ENCODE measurements at regions not wholly inside any gene's neighbourhood (a gene's known extent, or its start where the extent isn't known, plus 50 kb on each side); places are given as distances from the start of the nearest gene placed in this dataset.

GRCh38 chr3:176513604-176514003 is 683.7 kb downstream of the TBL1XR1 start:
- no peak overlapping the region for H3K4me3 ChIP-seq (ENCODE audit: low read depth, low read length)
- no peak for TF ChIP-seq CTCF (IDR thresholded peaks at IDR 0.05; ENCODE audit: low read depth, low read length, missing control alignments)
- DNase-seq (ENCODE audit: low read depth), result no peak

- no peak for TF ChIP-seq CTCF (IDR thresholded peaks at IDR 0.05; ENCODE audit: low read depth, low read length, missing control alignments)
- DNase-seq (ENCODE audit: low read depth), result no peak
- no peak overlapping the region for H3K4me3 ChIP-seq (ENCODE audit: low read depth, low read length)
Observed at GRCh38 chr3:176512037-176512436, 685.2 kb downstream of the TBL1XR1 start.

- H3K4me3 ChIP-seq (ENCODE audit: low read depth, low read length), result no peak overlapping the region
- no peak for TF ChIP-seq CTCF (IDR thresholded peaks at IDR 0.05; ENCODE audit: low read depth, low read length, missing control alignments)
- no peak for DNase-seq (ENCODE audit: low read depth)
Observed at GRCh38 chr3:176510097-176510496, 687.2 kb downstream of the TBL1XR1 start.

GRCh38 chr3:176505878-176506621 is 691.2 kb downstream of the TBL1XR1 start:
- no peak overlapping the region for H3K4me3 ChIP-seq (ENCODE audit: low read depth, low read length)
- no peak for TF ChIP-seq CTCF (IDR thresholded peaks at IDR 0.05; ENCODE audit: low read depth, low read length, missing control alignments)
- no peak for DNase-seq (ENCODE audit: low read depth)

- H3K4me3 ChIP-seq (ENCODE audit: low read depth, low read length), result no peak overlapping the region
- DNase-seq (ENCODE audit: low read depth), result no peak
- no peak for TF ChIP-seq CTCF (IDR thresholded peaks at IDR 0.05; ENCODE audit: low read depth, low read length, missing control alignments)
Observed at GRCh38 chr3:176491084-176491483, 706.2 kb downstream of the TBL1XR1 start.

- H3K4me3 ChIP-seq (ENCODE audit: low read depth, low read length), result no peak overlapping the region
- no peak for TF ChIP-seq CTCF (IDR thresholded peaks at IDR 0.05; ENCODE audit: low read depth, low read length, missing control alignments)
- DNase-seq (ENCODE audit: low read depth), result no peak
Observed at GRCh38 chr3:176490357-176490756, 706.9 kb downstream of the TBL1XR1 start.

GRCh38 chr3:176479248-176479647 is 718.0 kb downstream of the TBL1XR1 start:
- TF ChIP-seq CTCF (IDR thresholded peaks at IDR 0.05; ENCODE audit: low read depth, low read length, missing control alignments), result no peak
- DNase-seq (ENCODE audit: low read depth), result no peak
- H3K4me3 ChIP-seq (ENCODE audit: low read depth, low read length), result no peak overlapping the region

Measured in GM12864 (cell line).